ENCODE measurements at regions not wholly inside any gene's neighbourhood (a gene's known extent, or its start where the extent isn't known, plus 50 kb on each side); places are given as distances from the start of the nearest gene placed in this dataset.

GRCh38 chr2:129911363-129912065 is 68.0 kb upstream of the RAB6C start:
- Histone ChIP-seq H3K36me3 (ENCODE audit: control insufficient read depth, insufficient read depth, low read length) (no peaks in the 10 kb centered on the region), H3K4me1 (no peaks in the 10 kb centered on the region), H3K27me3 (replicated peaks; ENCODE audit: control insufficient read depth, insufficient read depth, low read length) (no peaks in the 10 kb centered on the region; the same call in none of the 2 replicates), H3K9me3 (no peaks in the 10 kb centered on the region), H3K4me3 (ENCODE audit: low read depth, low read length) (no peak overlapping the region)
- BruUV-seq (replicated peaks): no TSS peak
- POLR2A ChIA-PET: no interaction called here
- TF ChIP-seq CTCF (IDR thresholded peaks at IDR 0.05; ENCODE audit: insufficient read depth in 1 of 2, low read depth in 1 of 2, low read length in 1 of 2, severe bottlenecking in 1 of 2, unreplicated experiment in 1 of 2): no peak
- Mint-ChIP-seq H3K27me3 (ENCODE audit: insufficient read depth, unreplicated experiment) (peaks cover 4% of the 10 kb centered on the region), H3K4me3 (ENCODE audit: unreplicated experiment) (no peak overlapping the region), H3K36me3 (ENCODE audit: insufficient read depth, unreplicated experiment) (no peaks in the 10 kb centered on the region), H3K9me3 (ENCODE audit: unreplicated experiment) (no peaks in the 10 kb centered on the region), H3K27ac (ENCODE audit: unreplicated experiment) (no peak overlapping the region), H3K4me1 (ENCODE audit: low read depth, unreplicated experiment) (no peaks in the 10 kb centered on the region)
- intact Hi-C loops (cut with micrococcal nuclease; ENCODE audit: unreplicated experiment): no loop called here
- CTCF ChIA-PET: no interaction called here
- peak in 1 of 2 experiments; percentile 16 for DNase-seq

GRCh38 chr2:129912066-129912820 is 67.2 kb upstream of the RAB6C start:
- Mint-ChIP-seq H3K4me3 (ENCODE audit: unreplicated experiment) (no peak overlapping the region), H3K27ac (ENCODE audit: unreplicated experiment) (no peak overlapping the region), H3K4me1 (ENCODE audit: low read depth, unreplicated experiment) (no peaks in the 10 kb centered on the region), H3K9me3 (ENCODE audit: unreplicated experiment) (peaks cover 4% of the 10 kb centered on the region), H3K27me3 (ENCODE audit: insufficient read depth, unreplicated experiment) (no peaks in the 10 kb centered on the region), H3K36me3 (ENCODE audit: insufficient read depth, unreplicated experiment) (no peaks in the 10 kb centered on the region)
- CTCF ChIA-PET: no interaction called here
- Histone ChIP-seq H3K9me3 (no peaks in the 10 kb centered on the region), H3K4me1 (no peaks in the 10 kb centered on the region), H3K27me3 (replicated peaks; ENCODE audit: control insufficient read depth, insufficient read depth, low read length) (no peaks in the 10 kb centered on the region; the same call in none of the 2 replicates), H3K4me3 (ENCODE audit: low read depth, low read length) (no peak overlapping the region), H3K36me3 (ENCODE audit: control insufficient read depth, insufficient read depth, low read length) (no peaks in the 10 kb centered on the region)
- DNase-seq: peak in 1 of 2 experiments; percentile 14
- POLR2A ChIA-PET: no interaction called here
- intact Hi-C loops (cut with micrococcal nuclease; ENCODE audit: unreplicated experiment): no loop called here
- no TSS peak for BruUV-seq (replicated peaks)
- no peak for TF ChIP-seq CTCF (IDR thresholded peaks at IDR 0.05; ENCODE audit: insufficient read depth in 1 of 2, low read depth in 1 of 2, low read length in 1 of 2, severe bottlenecking in 1 of 2, unreplicated experiment in 1 of 2)

DNA sequence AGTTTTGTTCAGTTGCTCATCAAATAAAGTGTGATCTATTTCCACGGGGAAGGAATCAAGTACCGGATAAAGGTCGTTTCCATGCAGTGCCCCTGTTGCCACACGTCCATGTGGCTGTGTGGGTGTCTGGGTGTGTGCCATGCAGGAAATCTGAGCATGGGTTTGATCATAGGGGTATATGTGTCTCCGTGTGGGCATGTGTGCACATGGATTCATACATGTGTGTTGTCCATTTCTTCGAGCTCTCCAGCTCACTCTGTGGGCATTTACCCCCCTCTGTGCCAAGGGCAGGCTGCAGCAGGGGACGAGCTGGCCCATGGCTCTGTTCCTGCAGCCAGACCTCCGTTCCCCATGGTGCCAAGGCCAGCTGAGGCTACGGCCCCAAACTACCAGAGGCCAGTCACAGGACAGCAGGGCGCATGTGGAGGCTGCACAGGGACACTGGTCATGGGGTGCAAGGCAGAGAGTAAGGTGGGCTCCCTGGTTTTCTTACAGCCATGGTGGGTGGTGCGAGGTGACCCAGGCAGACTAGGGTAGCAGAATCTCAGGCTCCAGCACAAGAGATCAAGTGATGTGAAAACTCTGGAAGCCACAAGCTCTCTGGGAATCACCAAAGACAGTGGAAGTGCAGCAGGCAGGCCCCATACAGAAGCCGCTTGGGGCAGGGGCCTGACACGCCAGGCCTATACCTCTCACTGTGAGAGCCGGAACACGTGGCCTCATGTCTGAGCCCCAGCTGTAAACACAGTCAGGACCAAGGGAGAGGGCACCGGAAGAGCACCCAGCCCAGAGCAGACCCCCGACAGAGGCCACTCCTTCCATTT is 66.4 kb upstream of the RAB6C start:
- no peak overlapping the region for H3K4me3 Mint-ChIP-seq (ENCODE audit: unreplicated experiment)
- intact Hi-C loops (cut with micrococcal nuclease; ENCODE audit: unreplicated experiment): no loop called here
- ChIA-PET CTCF (no interaction called here), POLR2A (no interaction called here)
- no peaks in the 10 kb centered on the region; the same call in none of the 2 replicates for H3K27me3 ChIP-seq (replicated peaks; ENCODE audit: control insufficient read depth, insufficient read depth, low read length)
- peaks cover 12% of the 10 kb centered on the region for H3K9me3 Mint-ChIP-seq (ENCODE audit: unreplicated experiment)
- H3K4me1 ChIP-seq: no peaks in the 10 kb centered on the region
- no peaks in the 10 kb centered on the region for H3K36me3 Mint-ChIP-seq (ENCODE audit: insufficient read depth, unreplicated experiment)
- H3K27ac Mint-ChIP-seq (ENCODE audit: unreplicated experiment): no peak overlapping the region
- no peak for TF ChIP-seq CTCF (IDR thresholded peaks at IDR 0.05; ENCODE audit: insufficient read depth in 1 of 2, low read depth in 1 of 2, low read length in 1 of 2, severe bottlenecking in 1 of 2, unreplicated experiment in 1 of 2)
- H3K36me3 ChIP-seq (ENCODE audit: control insufficient read depth, insufficient read depth, low read length): no peaks in the 10 kb centered on the region
- DNase-seq: peak in 1 of 2 experiments; percentile 9
- no peak overlapping the region for H3K4me3 ChIP-seq (ENCODE audit: low read depth, low read length)
- H3K9me3 ChIP-seq: peaks cover 2% of the 10 kb centered on the region; the same call in 1 of the 2 replicates
- BruUV-seq (replicated peaks): no TSS peak
- H3K27me3 Mint-ChIP-seq (ENCODE audit: insufficient read depth, unreplicated experiment): peaks cover 3% of the 10 kb centered on the region
- H3K4me1 Mint-ChIP-seq (ENCODE audit: low read depth, unreplicated experiment): no peaks in the 10 kb centered on the region

Measured in Caco-2 (cell line).